ENCODE measurements at regions not wholly inside any gene's neighbourhood (a gene's known extent, or its start where the extent isn't known, plus 50 kb on each side); places are given as distances from the start of the nearest gene placed in this dataset.

DNA sequence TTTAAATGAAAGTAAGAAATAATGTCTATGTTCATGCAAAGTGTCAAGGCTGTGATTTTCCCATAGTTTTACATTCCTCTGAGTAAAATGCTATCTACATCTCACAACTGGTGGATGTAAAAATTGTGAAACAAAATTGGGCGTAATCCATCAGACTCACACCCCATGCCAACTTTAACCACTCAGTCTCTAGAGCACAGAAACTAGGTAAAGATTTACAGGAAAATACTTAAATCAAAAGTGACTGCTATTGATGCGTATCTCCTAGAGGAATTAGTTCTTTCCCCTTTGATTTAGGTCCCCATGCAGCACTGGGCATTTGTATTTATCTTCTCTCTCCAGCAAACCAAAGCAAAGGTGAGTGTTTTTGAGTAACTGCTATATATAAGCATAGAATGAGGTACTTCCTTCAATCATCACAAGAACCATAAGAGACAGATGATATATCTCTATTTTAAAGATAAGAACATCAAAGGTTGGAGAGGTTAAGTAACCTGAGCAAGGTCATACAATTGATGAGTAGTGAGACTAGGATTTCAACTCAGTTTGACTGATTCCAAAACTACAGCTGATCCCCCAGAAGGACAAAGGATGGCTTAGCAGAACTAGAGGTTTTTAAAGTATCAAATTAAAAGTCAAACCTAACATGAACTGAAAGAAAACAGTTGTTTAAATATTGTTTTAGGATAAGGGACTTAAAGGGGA is 594.0 kb upstream of the ACVR2A start:
- DNase-seq, result no peak

DNA sequence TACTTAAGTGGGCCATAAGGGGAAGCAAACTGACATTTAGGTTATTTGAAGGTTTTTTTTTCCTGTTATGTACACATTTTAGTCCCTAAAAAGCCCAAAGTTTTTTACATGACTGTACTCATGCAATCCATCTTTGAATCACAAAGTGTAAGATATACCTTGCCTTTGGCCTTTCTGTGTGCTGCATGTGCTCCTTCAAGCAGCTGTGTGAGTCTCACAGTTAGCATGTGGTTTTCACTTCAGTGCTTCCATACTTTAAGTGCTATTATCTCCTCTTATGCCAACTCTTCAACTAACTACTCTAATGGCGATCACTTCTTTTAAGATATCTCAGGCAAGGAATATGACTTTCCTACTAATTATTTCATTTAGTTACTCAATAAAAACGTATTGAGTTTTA is 597.1 kb upstream of the ACVR2A start:
- DNase-seq, result peak in 1 of 3 experiments; percentile 60

DNA sequence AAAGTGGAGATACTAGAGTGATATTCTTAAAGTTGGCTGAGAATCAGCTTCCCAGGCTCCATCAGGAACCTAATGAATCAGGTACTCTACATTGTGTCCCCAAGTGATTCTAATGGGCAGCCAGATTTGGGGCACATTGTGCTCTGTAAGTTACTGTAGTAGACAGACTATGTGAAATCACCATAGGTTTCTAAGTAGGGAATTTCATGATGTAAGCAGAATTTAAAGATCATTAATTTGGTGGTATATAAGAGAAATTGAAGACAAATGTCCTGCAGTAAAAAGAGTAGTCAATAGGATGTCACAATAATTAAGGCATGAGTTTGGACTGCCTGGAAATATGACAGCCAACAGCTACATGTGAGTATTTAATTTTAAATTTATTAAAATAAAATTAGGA is 602.4 kb upstream of the ACVR2A start:
- no peak for DNase-seq

DNA sequence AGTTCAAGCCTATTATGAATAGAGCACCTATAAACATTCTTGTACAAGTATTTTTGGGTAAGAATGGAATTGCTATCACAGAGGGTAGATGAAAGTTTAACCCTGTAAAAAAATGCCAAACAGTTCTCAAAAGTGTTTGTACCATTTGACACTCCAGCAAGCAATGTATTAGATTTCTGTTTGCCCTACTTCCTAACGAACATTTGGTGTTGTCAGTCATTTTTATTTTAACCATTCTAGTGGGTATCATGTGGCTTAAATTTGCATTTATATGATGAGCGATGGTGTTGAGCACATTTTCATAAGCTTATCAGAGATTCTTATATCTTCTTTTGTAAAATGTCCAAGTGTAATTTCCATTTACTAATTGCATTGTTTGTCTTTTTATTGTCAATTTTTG is 608.2 kb upstream of the ACVR2A start:
- DNase-seq, result no peak

DNA sequence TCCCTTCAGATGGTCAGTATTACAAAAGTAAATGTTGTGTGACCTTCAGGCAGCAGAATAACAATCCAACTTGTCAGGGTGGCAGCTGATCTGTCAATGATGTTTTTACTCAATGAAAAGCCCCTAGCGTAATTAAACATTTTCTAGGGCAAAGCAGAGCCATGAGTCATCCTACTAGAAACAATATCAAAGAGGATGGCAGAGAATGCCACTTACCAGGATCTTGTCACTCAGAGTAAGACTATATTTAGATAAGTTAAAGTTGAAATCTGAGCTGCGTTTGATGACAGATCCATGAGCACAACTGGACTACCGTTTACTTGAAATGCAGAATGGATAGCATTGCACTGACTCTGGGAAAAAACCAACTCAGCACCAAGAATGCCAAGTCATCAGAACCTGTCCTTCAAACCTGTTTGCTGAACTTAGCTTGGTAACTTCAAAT is 612.6 kb upstream of the ACVR2A start:
- peak; percentile 18 to 26 (median 20) for DNase-seq

DNA sequence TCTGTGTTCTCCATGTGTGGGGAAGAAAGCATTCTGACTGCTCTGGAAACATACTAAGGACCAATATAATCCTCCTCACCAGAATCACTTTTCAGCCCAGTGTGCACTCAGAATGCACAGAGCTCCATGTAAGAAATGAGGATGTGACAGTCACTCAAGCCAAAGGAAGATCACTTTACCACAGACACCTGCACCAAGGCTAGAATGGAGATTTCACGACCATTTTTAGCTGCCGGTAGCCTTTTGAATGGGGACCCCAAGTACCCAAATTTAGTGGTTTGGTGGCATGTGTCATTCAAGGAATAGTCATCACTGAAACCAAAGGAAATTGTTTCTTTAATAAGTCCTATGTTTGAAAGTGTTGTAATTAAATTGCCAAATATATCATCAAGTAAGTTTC is 613.2 kb upstream of the ACVR2A start:
- no peak for DNase-seq

DNA sequence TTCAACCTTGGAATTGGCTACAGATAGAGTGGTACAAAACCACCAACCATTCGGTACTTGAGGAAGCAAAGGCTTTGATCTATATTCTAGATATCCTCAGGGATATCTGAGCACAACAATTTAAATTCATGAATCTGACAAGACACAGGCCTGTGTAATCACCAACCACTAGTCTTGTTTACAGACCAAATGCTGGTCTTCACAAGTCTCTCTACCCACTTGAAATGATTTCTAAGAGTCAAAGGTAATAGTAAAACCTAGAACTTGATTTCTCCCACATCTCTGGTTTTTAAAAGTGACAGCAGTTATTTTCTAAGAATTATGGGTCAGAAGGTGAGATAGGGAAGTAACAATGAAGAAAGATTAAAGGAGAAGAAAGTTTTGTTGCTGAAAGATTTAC is 613.7 kb upstream of the ACVR2A start:
- DNase-seq, result no peak

DNA sequence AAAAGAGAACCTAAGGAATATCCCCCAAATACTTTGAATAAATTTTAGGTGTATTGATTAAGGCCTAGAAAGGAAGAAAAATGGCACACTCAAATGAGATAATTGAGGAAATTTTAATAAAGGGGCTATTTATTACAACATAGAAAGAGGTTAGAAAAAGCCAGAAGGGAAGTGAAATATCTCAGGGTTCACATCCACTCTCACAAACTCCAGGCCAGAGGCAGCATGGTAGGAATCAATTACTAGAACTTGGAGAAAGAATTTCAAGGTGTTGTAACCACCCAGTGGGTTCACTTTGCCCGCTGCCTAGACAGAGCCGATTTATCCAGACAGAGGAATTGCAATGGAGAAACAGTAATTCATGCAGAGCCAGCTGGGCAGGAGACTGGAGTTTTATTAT is 617.5 kb upstream of the ACVR2A start:
- no peak for DNase-seq

DNA sequence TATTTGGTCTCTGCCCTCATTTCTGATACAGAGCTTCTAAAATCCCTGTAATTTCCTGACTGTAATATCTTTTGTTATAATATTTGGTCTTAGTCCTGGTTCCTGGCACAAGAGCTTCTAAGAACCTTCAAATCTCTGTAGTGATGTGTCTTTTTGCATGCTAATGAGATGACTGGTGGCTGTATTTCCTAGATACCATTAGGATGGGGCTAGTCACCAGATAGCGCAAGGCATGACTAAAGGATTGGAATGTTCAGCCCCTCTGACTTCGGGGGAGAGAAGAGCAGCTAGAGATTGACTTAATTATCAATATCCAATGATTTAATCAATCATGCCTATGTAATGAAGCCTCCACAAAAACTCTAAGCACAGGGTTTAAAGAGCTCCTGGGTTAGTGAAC is 620.8 kb upstream of the ACVR2A start:
- peak in 1 of 3 experiments; percentile 34 for DNase-seq

DNA sequence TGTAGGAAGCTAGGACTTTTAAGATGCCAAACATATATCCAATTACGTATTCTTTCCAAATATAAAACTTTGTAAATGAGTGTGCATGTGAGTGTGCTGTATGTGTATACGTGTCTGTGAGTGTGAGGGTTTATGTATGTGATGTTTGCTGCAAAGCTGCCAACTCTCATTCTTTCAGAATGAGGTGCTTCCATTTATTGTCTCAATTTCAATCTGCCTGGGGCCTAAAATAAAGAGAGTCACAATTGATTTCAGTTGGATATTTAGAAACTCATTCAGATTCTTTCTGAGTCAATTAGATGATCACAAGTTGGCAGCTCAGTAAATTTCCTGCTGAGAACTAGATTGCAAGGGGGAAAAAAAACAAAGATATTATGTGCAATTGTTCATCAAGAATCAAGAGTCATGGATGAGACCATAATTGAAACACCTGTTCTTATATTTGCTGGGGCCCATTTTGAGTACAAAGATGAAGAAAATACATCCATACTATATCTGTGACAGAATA is 621.2 kb upstream of the ACVR2A start:
- DNase-seq, result peak in 2 of 3 experiments; percentile 38 to 88

DNA sequence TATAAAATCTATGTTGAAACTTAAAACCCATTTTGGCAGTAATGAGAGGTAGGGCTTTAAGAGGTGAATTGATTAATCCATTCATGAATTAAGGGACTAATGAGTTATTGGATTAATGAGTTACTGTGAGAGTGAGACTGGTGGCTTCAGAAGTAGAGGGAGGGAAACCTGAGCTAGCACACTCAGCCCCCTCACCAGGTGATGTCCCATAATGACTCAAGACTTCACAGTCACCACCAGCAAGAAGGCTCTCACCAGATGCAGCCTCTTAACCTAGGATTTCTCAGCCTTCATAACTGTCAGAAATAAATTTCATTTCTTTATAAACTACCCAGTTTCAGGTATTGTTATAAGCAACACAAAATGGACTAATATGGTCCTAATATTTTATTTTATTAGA is 621.7 kb upstream of the ACVR2A start:
- DNase-seq, result peak in 2 of 3 experiments; percentile 1 to 60

DNA sequence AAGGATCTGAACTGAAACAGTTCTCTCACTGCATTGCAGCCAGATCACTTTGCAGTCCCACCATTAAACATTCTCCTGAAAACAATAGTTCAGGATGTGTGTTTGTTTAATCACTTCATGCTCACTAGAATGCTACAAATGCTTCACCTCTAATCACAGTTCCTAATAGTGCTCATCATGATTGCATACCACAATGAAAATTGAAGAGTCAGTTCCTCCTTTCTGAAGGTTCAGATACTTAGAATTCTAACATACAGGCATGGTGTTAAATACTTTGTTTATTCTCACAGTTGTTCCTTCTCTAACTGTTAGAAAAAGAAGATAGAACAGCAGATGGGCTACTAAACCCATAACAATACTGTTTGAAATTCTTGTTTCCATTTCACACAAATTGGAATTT is 622.3 kb upstream of the ACVR2A start:
- peak in 2 of 3 experiments; percentile 7 to 8 for DNase-seq

DNA sequence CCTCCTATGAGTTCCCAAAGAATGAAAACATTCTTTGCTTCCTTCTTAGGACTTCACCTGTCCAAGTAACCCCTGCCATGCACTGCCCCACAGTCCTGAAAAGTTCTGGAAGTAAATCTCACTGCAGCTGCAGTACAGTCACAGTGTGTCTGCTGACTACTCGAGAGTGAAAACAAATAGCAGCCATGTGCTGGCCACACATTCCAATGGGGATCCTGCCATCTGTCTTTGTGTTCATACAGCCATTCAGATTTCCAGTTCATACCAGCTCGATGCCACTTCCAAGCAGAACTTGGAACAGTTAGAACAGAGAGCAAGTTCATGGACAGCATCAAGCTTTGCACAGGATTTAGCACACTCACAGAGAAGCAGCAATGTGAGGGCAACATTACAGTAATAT is 629.9 kb upstream of the ACVR2A start:
- no peak for DNase-seq

DNA sequence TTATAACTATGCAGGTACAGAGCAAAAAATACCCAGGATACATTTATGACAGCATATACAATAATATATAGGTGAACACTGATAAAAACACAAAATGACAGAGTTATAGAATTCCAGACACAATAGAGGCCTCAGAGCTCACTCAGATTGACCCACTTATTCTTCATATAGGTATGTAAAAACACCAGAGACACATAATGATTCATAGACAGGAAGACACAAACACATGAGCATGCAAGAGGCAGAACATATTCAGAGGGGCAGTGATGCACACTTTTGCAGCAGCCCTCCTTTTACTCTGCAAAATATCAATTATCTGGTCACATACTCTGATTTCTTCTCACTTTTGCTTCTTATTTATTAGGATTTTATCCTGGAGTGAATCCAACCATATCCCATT is 633.3 kb upstream of the ACVR2A start:
- DNase-seq, result no peak

DNA sequence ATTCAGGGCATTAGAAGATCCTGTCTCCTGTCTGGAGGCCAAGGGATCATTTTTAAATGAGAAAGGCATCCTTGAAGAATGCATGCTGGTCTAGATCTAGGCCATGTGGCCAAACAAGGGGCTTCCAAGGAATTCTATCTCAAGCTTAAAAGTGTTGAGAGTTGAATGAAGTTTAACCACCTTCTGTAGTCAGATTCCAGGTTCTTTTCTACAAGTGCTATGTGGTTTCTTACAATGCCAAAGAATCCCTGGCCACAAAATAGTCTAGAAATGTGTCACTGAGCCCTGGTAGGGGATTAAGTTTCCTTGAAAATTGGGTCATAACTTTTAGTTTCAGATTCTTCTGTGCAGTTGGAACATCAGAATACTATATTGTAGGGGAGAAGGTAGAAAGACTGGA is 640.7 kb upstream of the ACVR2A start:
- no peak for DNase-seq

DNA sequence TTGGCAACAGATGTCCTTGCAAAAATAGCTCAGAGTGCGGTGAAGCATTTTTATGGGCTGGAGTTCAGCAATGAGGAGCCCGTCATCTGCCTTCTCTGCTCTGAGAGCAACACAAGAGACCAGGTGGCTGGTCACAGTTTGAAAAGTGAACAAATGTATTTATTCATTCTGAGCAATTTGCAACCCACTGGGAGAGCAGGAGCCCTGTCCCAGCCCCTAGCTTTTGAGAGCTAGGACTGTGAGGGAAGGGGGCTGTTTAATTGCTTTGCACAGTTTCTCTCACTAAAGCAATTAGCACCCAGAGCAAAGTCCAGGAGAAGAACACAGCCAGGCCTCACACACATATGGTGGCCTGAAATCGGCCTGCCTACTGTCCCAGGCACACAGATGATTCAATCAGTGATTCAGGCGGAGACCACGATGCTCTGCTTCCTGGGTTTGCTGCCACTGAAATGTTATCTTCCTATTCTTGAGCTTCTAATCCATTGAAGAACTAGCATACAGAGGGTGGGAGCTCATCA is 646.1 kb upstream of the ACVR2A start:
- DNase-seq, result peak; percentile 52 to 76 (median 56)

DNA sequence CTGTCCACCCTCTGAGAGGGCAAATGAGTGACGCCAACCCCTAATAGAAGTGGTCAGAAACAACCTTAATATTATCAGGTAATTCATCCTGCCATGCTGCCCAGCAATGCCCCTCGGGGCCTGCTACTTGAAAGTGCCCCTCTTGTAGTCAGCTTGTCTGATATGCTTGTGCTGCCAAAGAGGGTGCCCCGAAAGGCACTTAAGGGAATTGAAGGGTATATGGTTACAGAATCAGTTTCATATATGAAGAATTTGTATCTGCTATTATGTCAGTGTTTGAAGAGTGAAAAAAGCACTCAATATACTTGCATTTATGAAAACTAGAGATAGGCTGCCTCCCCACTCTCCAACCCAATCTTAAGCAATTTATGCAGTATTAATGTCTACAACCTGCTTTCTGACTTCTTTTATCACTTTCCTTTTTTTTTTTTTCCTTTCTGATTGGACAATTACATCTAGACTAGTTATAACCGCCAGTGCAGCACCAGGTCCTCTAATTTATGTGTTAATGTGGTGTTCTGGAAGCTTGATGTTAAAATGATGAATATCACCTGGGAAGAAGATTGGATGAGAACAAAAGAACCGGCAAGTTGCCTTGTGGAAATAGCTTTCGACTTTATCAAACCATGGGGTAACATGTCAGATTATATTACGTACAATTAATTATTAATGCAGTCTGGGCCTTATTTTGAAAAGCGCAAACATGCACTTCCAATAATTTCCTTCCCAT is 646.9 kb upstream of the ACVR2A start:
- DNase-seq, result peak; percentile 37 to 82 (median 74)

DNA sequence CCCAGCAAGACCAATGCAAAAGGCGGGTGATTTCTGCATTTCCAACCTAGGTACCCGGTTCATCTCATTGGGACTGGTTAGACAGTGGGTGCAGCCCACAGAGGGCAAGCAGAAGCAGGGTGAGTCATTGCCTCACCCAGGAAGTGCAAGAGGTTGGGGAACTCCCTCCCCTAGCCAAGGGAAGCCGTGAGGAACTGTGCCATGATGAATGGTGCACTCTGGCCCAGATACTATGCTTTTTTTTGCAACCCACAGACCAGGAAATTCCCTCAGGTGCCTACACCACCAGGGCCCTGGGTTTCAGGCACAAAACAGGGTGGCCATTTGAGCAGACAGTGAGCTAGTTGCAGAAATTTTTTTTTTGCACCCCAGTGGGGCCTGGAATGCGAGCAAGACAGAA is 662.6 kb upstream of the ACVR2A start:
- DNase-seq, result no peak

DNA sequence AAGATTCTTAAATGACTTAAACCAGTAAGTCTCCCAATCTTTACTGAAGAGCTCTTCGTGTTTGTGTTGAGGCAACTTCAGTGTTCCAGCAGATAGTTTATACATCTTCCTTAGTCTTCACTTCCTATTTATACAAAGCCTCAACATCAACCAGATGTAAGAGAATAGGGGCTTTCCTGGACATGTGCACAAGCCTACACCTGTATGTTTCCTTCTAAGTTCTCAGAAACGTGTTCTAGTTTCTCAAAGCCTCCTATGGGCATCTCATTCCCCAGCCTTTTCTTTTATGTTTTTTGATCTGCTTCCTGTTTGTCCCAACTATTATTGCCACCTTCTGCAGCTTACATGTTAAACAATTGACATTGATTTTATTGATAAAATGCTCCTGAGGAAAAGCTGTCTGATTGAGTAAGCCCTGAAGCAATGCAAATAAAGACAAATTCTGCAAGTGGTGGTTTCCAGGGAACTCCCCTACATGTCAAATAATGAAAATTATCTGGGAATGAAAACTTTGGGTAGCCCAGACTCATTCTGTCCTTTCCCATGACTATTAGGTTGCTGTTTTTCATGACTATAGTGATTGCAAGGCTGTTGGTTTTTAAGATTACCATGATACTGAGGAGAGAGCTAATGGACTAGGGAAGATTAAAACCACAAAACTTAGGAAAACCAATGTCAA is 663.3 kb upstream of the ACVR2A start:
- DNase-seq, result no peak

DNA sequence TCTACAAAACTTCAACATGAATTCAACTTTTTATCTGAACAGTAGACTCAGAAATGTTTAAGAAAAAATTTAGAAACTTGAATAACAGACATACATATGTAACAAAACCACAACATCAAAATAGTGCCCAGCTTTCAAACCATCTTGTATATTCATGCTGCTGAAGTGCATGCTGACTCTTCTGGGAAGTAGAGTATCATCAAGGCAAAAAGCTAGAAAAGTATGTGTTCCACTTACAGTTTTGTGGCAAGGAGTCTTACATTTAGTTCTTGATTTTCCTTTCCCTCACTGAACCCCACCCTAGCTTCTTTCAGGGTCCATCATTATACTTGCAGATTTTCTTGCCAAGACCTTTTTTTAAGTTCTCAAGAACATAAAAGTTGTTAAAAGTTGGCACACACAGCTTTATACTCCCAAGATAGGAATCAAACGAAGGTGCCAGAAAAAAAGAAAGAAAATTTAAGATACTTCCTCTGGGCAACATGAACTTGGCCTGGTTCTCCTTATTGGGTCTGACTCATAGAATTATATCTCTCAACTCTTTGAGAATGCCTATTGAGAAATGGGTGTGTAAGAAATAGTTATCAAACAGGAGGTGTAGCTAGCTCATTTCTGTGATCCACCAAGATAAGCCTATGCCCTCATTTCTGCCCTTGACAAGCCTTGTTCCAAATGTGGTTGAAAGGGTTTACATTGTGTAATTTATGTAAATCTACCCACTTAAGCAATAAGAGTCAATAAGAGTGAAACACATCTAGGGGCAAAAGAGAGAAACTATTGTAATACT is 667.6 kb upstream of the ACVR2A start:
- no peak for DNase-seq

DNA sequence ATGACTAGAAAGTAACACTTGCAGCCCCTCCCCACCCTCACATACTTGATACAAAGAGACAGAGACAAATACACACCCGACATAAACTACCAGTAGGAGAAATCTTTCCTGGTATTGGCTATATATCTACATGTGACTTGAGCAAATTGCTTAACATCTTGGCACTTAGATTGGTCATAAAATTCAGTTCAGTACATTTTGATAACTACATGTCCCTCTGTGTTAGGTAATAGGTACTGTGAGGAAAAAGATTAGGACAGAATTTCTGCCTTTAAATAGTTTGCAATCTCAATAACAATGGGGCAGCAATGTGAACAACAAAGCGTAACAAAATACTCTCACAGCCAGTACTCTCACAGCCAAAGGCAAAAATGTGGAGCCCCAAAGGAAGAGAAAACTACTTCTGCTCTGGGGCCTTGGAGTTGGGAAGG is 670.0 kb upstream of the ACVR2A start:
- DNase-seq, result no peak

DNA sequence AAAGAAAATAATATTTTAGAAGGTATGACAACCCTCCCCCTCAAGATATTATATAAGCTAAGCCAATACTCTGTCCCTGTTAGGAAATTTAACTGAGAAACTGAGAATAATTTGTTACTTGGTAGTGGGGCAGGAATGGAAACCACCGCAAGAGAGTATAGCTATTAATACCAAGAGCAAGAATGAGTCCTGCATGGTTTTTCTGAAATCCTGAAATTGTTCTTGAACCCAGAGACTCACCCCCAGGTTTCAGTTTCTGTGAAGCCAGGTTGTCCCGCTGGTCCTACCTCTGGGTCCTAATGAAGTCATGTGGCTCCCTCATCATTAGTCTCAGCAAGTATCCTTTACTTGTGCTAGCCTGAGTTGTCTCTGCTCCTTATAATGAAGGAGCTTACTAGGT is 671.0 kb upstream of the ACVR2A start:
- DNase-seq, result no peak

DNA sequence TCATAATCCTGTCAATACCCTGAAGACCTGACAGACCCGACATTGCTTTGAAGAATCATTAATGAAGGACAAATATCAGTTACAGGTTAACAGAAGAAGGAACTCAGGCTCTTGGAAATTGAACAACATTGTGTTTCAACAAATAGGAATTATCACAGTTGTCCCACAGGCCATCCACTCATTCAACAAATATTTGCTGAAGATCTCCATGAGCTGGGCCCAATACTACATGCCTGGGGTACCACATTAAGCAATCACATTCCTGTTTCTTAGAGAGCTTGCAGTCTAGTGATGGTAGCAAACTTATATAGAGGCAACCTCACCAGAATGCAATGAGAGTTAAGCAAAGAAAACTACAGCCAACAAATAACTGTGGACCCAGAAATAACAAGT is 671.6 kb upstream of the ACVR2A start:
- no peak for DNase-seq
